ENCODE measurements at regions not wholly inside any gene's neighbourhood (a gene's known extent, or its start where the extent isn't known, plus 50 kb on each side); places are given as distances from the start of the nearest gene placed in this dataset.

DNA sequence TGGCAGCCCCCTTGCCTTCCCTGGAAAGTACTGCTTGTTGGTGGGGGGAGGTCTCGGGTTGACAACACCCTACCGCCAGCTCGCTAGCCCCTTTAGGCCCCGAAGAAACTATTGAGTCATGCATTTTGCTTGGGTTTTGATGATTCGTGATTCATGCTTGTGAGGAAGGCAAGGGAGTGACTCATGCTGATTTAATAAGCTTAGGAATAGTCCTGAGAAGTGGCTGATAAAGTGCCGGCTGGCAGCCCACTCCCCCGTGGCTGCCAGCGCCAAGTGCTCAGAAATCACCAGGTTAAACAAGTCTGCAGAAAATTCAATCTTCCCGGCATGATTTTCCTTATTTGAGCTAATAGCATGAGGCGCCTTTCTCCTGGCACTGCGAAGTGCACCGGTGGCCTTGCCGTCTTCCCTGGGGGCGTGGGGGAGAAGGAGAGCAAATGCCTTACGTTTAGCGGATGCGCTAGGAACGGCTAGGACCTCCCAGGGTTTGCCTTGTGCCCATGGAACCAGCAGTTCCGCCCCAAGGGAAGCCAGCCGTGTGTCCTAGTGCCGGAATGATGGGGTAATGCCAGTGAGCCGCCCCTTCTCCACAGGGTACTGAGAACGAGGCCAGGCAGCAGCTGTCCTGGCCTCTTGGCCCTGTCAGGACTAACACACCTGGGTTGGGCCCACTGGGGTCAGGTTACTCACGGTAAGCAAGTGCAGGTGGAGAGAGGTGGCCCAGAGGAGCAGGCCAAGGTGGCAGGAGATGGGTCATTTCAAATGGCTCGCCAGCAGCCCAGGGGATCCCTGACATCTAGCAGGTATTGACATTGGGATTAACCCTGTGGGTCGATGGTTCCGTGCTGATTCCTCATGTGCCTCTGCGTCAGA lies 151.9 kb downstream of the MACROH2A1 start:
- no peak for DNase-seq

DNA sequence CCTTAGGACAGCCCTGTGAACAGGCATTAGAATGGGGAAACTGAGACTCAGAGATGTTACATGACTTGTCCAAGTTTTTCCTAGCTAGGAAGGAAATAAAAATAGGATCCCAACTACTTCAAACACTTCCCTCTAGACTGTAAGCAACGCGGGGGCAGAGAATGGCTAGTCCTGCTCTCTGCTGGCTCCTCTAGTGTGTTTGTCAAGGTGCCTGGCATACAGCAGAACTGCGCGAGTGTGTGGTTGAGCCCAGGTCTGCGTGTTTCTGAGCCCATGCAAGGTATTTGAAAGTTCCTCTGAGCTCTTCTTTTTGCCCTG lies 152.5 kb downstream of the MACROH2A1 start:
- no peak for DNase-seq

DNA sequence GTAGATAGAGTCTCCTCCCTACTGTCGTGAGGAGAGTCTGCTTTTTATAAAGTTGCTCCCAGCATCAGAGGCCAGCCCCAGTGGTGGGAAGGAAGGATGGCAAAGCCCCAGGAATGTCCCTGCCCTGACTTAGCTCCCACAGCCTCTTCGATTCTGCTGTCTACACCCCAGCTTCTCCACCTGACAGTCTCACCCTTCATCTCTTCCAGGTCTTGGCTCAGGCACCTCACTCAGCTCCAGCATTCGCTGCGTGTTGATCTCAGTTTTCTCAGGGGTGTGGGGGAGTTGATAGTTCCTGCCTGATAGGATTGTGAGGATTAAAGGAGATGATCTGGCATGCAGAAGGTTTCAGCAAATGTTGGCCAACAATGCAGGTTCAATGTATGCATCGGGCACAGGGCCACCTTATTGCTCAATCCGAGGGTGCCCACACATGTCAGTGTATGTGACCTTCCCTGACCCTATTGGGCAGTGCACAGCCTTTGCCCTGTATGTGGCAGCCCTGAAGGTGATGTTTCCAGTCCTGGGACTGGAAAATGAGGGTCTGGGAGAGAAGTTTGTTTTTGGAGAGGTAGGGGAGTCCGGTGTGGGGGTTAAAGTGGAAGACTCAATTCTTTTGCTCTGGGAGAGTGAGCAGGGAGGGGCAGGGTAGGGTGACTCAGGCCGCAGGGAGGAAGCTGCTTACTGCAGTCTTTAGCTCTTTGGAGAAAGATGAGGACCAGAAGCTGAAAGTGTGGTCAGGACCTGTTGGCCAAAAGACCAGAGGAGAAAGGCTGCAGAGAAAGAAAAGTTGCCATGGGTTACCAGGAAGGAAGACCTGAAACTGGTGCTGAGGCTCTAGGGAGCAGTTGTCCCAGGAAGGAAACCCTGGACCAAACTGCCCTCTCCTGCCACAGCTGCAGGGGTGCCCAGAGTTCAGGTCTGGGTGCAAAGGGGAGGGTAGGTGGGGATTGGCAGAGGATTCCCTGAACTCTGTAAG lies 153.2 kb downstream of the MACROH2A1 start:
- no peak for DNase-seq

DNA sequence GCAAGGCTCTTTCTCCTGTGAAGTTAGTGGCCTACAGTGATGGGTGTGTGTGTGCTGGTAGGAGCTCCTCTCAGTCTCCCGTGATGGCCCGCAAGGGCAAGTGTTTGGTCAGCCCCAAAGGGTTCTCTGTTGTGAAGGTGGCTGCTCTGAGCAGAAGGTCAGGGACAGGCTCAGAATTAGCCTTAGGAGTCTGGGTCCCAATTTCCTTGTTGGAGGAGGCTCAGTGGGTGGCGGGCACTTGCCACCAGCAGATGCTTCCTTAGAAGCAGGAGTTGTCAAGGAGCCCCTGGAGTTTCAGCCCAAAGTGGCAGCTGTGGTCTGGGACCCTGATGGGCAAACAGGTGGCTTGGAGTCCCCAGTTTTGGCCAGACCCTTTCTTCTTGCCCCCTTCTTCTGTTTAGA lies 154.4 kb downstream of the MACROH2A1 start:
- DNase-seq, result no peak

- no peak for DNase-seq
Observed at GRCh38 chr5:135243556-135244285, 155.3 kb downstream of the MACROH2A1 start.

DNA sequence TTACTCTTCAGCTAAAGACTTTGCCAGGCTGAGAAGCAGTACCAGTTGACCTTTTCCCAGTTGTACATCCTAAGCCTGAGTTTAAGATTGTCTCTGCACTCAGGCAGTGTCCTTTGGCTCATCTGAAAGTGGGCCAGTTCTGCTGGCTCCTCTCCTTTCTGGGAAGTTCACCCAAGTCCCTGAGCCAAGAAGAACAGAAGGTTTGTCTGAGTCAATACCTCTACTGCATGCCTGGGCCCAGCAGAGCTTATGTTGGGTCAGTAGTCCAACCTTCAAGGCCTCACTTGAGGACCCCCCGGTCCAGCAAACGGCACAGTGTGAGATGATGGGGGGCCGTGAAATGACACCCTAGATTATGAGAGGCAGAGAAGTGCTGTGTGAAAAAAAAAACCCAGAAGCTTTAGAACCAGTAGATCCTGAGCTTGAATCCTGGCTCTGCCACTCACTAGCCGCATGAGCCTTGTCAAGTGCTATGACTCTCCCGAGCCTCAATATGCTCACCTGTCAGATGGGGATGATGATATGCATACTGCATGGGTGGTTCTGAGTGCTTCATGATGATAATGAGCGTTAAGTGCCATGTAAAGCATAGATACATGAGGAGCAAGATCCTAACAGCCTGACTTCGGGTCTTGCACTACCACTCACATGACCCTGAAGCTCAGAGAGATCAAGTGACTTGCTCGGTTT lies 156.0 kb downstream of the MACROH2A1 start:
- DNase-seq, result no peak

GRCh38 chr5:135242021-135242865 lies 156.8 kb downstream of the MACROH2A1 start:
- no peak for DNase-seq

DNA sequence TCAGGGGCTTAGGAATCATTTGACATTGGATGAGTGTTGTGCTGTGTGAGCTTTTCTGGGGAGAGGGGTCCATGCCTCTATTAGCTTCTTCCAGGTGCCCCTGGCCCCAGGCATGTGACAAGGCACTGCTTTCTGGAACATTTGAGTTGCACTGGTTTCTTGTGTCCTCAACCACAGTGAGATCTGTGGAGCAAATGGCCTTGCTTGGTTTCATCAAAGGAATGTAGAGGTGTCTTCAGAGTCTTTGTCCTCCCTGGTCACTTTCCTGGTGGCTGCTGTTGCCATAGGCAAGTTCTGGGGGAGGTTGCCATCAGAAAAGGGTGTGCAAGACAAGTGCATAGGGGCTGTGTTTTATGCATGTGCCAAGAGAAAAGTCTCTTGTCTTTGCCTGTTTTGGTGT lies 157.5 kb downstream of the MACROH2A1 start:
- no peak for DNase-seq

DNA sequence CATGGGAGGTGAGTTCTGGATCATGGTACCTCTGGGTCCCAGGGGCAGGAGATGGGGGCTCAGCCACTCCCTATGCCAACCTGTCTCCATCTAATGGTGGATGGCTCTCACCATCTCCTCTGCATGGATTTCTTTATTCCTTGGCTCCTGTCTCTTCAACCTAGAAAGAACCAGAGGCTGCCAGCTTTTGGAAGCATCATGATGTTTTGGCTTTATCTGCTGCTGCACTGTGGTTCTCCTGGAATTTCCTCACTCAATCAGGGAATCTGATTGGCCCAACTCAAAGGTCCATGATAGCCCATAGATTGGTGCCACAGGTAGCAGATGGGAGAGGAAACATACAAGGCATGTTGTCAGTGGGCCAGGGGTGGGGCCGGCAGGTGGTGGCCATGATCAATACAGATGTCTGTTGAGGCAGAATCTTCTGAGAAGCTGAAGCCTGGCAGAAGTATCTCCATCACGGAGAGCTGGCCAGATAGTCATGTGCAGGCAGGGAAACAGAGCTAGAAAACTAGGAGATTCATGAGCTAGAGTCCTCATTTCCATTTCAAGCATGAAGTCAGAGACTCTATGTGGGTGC lies 158.2 kb downstream of the MACROH2A1 start:
- no peak for DNase-seq

GRCh38 chr5:135240283-135240633 lies 158.8 kb downstream of the MACROH2A1 start:
- no peak for DNase-seq

DNA sequence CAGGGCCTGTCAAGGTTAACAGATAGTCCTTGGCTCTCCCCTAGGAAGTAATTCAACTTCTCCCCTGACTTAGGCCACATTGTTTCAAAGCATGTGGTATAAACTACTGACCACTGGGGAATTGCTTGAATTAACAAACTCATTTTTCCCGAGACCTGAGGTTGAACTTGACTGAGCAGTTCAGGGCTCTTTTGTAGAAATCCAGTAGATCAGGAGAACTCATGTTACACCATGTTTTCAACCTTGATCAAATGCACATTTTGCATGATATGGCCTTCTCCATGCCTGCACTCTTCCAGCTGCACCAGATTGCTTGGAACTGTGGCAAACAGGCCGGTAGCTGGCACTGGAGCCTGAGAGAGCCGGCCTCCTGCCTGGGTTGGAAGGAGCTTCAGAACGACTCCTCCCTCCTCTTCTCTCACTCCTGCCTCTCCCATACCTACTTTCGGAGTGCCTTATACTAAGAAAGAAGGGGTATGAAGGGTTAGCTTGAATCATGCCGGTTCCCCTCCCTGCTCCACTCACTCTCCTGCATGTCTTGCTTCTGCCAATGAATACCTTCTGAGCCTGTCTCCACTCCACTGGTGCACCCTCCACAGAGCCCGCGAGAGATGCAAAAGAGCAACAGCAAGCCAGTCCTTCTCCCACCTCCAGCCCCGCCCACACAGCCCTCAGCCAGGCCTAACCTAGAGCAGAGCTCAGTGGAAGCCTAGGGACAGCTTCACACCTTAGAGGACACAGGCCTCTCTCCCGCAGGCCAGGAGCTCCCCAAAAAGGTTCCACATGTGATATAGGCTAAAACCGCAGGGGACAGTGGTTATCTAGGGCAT lies 159.4 kb downstream of the MACROH2A1 start:
- no peak for DNase-seq

DNA sequence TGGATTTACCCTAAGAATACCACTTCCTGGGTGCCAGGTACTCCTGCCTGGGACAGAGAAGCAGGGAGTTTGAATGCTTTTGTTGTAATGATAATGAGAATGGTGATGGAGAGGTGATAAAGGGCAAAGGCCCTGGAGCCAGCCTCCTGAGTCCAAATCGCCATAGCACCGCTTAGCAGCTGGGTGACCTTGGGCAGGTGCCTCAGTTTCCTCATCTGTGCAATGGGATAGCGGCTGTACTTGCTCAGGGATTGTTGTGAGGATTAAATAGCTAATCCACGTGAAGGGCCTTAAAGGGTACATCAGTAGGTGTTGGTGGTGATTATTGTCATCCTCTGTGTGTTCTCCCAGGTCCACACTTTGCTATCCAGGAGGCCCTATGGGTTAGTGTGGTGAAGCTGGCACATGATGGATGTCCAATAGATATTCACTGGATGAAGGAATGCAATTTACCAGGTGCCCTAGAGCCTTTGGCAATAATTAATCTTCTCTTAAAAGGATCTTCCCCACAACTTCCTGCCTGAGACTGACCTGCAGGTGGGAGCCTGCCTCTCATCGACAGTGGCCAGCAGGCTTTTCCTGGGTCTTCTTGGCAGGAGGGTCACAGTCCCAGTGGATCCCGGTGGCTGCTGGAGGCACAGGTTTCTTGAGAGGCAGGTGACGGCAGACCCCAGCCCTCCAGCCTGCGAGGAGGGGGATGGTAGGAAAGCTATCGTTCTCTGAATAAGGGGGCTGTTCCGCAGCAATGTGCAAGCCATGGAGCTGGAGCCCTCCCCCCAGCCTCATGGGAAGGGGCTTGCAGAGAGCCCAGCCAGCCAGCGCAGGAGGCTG lies 160.2 kb downstream of the MACROH2A1 start:
- DNase-seq, result no peak

DNA sequence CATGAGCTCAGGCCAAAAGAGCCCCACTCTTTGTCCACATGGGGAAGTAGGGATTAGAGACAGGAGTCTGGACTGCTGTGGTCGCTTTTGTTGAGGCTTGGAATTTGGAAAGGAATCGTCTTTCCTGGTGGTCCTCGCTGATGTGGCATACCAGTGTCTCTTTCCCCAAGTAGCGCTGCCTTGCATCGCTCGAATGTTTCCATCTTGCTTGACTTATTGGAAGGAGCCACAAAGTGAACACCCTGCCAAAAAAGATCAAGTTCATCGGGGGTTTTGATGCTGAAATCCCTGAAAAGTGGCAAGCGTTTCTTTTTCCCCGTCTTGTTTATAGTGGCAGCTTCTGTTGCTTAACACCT lies 161.3 kb downstream of the MACROH2A1 start:
- no peak for DNase-seq

DNA sequence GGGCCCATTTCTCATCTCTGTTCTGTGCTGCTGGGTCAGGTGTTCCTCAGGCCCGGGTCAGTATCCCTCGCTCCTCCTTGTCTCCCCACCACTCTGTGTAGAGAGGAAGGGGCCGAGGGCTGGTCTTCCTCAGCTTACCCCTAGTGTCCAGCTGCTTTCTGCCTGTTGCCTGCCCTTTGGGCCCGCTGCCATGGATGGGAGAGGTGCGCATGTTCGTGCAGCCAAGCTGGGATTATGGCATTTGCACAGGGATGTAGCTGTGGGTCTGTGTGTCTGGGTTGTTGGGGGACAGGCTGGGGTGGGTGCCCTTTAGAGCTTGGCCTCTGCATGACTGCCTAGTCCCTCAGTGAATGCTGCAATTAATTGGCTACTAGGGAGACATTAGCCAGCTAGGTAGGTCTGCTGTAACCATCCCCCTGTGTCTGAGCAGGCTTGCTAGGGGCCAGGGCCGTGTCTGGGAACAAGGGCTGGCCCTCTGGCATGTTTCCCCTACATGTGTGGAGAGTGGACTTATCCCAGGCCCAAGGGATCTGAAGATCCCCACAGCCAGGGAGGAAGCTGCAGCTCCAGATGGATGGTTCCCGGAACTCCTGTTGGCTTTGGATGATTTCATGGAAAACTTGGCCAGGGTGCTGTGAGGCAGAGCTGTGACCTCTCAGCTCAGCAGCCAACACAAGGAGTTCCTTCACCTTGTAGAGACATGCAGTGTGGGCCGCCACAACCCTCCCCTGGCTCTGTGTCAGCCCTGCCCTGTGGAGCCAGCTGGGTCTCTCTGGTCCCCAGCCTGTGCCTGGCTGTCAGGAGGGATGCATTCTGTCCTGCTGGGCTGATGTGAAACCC lies 161.9 kb downstream of the MACROH2A1 start:
- no peak for DNase-seq

- DNase-seq, result no peak
Observed at GRCh38 chr5:135236228-135236907, 162.7 kb downstream of the MACROH2A1 start.

DNA sequence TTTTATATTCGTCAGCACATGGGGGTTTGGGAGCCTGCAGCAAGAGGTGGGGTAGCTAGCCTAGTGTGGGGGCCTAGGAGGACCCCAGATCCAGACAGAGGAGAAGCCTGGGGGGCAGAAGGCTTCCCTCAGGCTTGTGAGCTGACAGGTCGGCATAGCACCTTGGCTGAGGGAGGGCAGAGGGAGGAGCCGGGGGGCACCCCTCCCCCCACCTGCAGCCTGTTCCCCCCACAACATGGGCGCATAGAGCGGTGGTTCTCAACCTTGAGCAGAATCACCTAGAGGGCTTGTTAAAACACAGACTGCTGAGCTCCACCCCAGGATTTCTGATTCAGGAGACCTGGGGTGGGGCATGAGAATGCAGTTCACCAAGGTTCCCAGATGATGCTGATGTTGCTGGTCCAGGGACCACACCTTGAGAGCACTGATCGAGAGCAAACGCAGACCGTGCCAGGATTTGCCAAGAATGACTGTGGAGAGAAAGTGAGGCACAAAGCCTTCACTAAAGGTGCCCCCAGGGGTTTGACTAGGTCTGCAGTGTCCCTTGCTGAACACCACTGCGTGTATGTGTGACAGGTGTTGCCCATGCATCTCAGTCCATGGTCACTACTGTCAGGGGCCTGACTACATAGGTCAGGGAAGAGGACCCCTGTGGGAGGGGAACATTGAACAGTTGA lies 163.3 kb downstream of the MACROH2A1 start:
- DNase-seq, result no peak

GRCh38 chr5:135234666-135235401 lies 164.2 kb downstream of the MACROH2A1 start:
- DNase-seq, result no peak

All from NCI-H187 (cell line).